Nephron progenitor cell (in vitro differentiated cells): ENCODE measurements at regions not wholly inside any gene's neighbourhood (a gene's known extent, or its start where the extent isn't known, plus 50 kb on each side); places are given as distances from the start of the nearest gene placed in this dataset.

ENCODE experiments used
- DNase-seq: peaks from one replicate; pipeline ENCODE4 v3.0.0; 2021
- H3K27ac Mint-ChIP-seq: 2 replicates; pipeline ENCODE4 v1.8.0; 2021; ENCODE audit warnings: mild to moderate bottlenecking, moderate library complexity, mixed read lengths
- H3K27me3 Mint-ChIP-seq: 2 replicates; pipeline ENCODE4 v1.8.0; 2021; ENCODE audit warnings: mild to moderate bottlenecking, low read depth, mixed read lengths; ENCODE audit not compliant: poor library complexity
- H3K36me3 Mint-ChIP-seq: 2 replicates; pipeline ENCODE4 v1.8.0; 2021; ENCODE audit warnings: low read depth, mixed read lengths
- H3K4me1 Mint-ChIP-seq: 2 replicates; pipeline ENCODE4 v1.8.0; 2021; ENCODE audit warnings: mixed read lengths
- H3K4me3 Mint-ChIP-seq: 2 replicates; pipeline ENCODE4 v1.8.0; 2021; ENCODE audit warnings: mild to moderate bottlenecking, moderate library complexity, mixed read lengths
- H3K9me3 Mint-ChIP-seq: 2 replicates; pipeline ENCODE4 v1.8.0; 2021; ENCODE audit warnings: mild to moderate bottlenecking, moderate library complexity, mixed read lengths
- CTCF ChIP-seq: fragments of 200-600 bp; sonication (generic); IDR thresholded peaks from 2 replicates; pipeline ENCODE4 v1.5.0; 2021; ENCODE audit warnings: antibody characterized with exemption

- H3K36me3 Mint-ChIP-seq, result no peaks in the 10 kb centered on the region
- peaks cover 32% of the 10 kb centered on the region for H3K4me1 Mint-ChIP-seq
- H3K27me3 Mint-ChIP-seq, result peaks cover 57% of the 10 kb centered on the region
- no peak for DNase-seq
- H3K9me3 Mint-ChIP-seq, result no peaks in the 10 kb centered on the region
- H3K27ac Mint-ChIP-seq, result no peak overlapping the region
- no peak for TF ChIP-seq CTCF
- no peak overlapping the region for H3K4me3 Mint-ChIP-seq
These were observed 247.2 kb downstream of the CTTN start for GRCh38 chr11:70645537-70645936.

- TF ChIP-seq CTCF, result no peak
- no peak for DNase-seq
- H3K36me3 Mint-ChIP-seq, result no peaks in the 10 kb centered on the region
- peaks cover 27% of the 10 kb centered on the region for H3K4me1 Mint-ChIP-seq
- H3K9me3 Mint-ChIP-seq, result no peaks in the 10 kb centered on the region
- peaks cover 54% of the 10 kb centered on the region for H3K27me3 Mint-ChIP-seq
- H3K27ac Mint-ChIP-seq, result no peak overlapping the region
- no peak overlapping the region for H3K4me3 Mint-ChIP-seq
These were observed 248.1 kb downstream of the CTTN start for GRCh38 chr11:70646272-70647049.

GRCh38 chr11:70647188-70648166 is 249.1 kb downstream of the CTTN start:
- no peak for DNase-seq
- no peaks in the 10 kb centered on the region for H3K9me3 Mint-ChIP-seq
- H3K36me3 Mint-ChIP-seq, result no peaks in the 10 kb centered on the region
- no peak for TF ChIP-seq CTCF
- H3K27ac Mint-ChIP-seq, result no peak overlapping the region
- peaks cover 17% of the 10 kb centered on the region for H3K4me1 Mint-ChIP-seq
- H3K4me3 Mint-ChIP-seq, result no peak overlapping the region
- peaks cover 54% of the 10 kb centered on the region for H3K27me3 Mint-ChIP-seq

- H3K4me3 Mint-ChIP-seq, result no peak overlapping the region
- no peak for TF ChIP-seq CTCF
- H3K9me3 Mint-ChIP-seq, result no peaks in the 10 kb centered on the region
- peaks cover 44% of the 10 kb centered on the region for H3K27me3 Mint-ChIP-seq
- H3K27ac Mint-ChIP-seq, result no peak overlapping the region
- H3K4me1 Mint-ChIP-seq, result peaks cover under 1% of the 10 kb centered on the region
- peak; percentile 93 for DNase-seq
- no peaks in the 10 kb centered on the region for H3K36me3 Mint-ChIP-seq
These were observed 252.0 kb downstream of the CTTN start for GRCh38 chr11:70650075-70650909.

GRCh38 chr11:70651031-70651430 is 252.7 kb downstream of the CTTN start:
- no peak overlapping the region for H3K27ac Mint-ChIP-seq

More at GRCh38 chr11:70651031-70651430, 252.7 kb downstream of the CTTN start:
- Mint-ChIP-seq H3K9me3 (no peaks in the 10 kb centered on the region), H3K27me3 (peaks cover 43% of the 10 kb centered on the region), H3K4me3 (no peak overlapping the region), H3K4me1 (peaks cover 8% of the 10 kb centered on the region), H3K36me3 (no peaks in the 10 kb centered on the region)
- TF ChIP-seq CTCF, result no peak
- no peak for DNase-seq
